ENCODE measurements at regions not wholly inside any gene's neighbourhood (a gene's known extent, or its start where the extent isn't known, plus 50 kb on each side); places are given as distances from the start of the nearest gene placed in this dataset.

- Histone ChIP-seq H3K4me3 (replicated peaks in 1 of 3; ENCODE audit: insufficient read depth in 1 of 3, low read depth in 1 of 3, low read length in 3 of 3) (no peak overlapping the region), H3K9me1 (replicated peaks; ENCODE audit: control insufficient read depth, extremely low read depth, insufficient read depth, low read length) (no peaks in the 10 kb centered on the region), H2AFZ (ENCODE audit: low read depth, low read length) (no peak overlapping the region), H3K27ac (ENCODE audit: insufficient read depth, low read depth, low read length) (no peak overlapping the region), H3K79me2 (ENCODE audit: control insufficient read depth, insufficient read depth, low read length) (no peaks in the 10 kb centered on the region), H3K27me3 (ENCODE audit: control insufficient read depth in 2 of 2, insufficient read depth in 2 of 2, low read length in 2 of 2) (no peaks in the 10 kb centered on the region), H3K9me3 (replicated peaks; ENCODE audit: control insufficient read depth, insufficient read depth, low read length) (no peaks in the 10 kb centered on the region), H3K9ac (replicated peaks; ENCODE audit: extremely low read depth, insufficient read depth, low read length) (no peak overlapping the region), H4K20me1 (replicated peaks; ENCODE audit: control insufficient read depth, extremely low read depth, insufficient read depth, low read length) (no peaks in the 10 kb centered on the region), H3K4me1 (ENCODE audit: control insufficient read depth, extremely low read depth, insufficient read depth, low read length) (no peaks in the 10 kb centered on the region), H3K36me3 (ENCODE audit: control insufficient read depth in 2 of 2, extremely low read depth in 1 of 2, insufficient read depth in 2 of 2, low read length in 2 of 2) (no peaks in the 10 kb centered on the region), H3K4me2 (ENCODE audit: insufficient read depth, low read length) (no peak overlapping the region)
- dilution Hi-C loops (cut with MboI; ENCODE audit: extremely low pct_ligation_motif_present, low sequenced_read_pairs), result no loop called here
- TF ChIP-seq MYC (IDR thresholded peaks at IDR 0.05; ENCODE audit: low read depth, low read length) (no peak), FOS (IDR thresholded peaks at IDR 0.05; ENCODE audit: borderline replicate concordance, insufficient read depth, low read length) (no peak), MAX (IDR thresholded peaks at IDR 0.05; ENCODE audit: insufficient read depth, insufficient read length) (no peak), CTCF (IDR thresholded peaks at IDR 0.05; ENCODE audit: extremely low read depth in 1 of 2, insufficient read depth in 1 of 2, low read depth in 1 of 2, low read length in 2 of 2) (no peak), EZH2 (IDR thresholded peaks at IDR 0.05; ENCODE audit: borderline replicate concordance, low read depth, low read length, severe bottlenecking) (no peak), POLR2AphosphoS5 (IDR thresholded peaks at IDR 0.05; ENCODE audit: insufficient read depth, low read depth, low read length) (no peak), POLR2A (IDR thresholded peaks at IDR 0.05; ENCODE audit: low read depth, low read length) (no peak), GATA2 (IDR thresholded peaks at IDR 0.05; ENCODE audit: insufficient read depth, insufficient read length, low read depth, low read length) (no peak), JUN (IDR thresholded peaks at IDR 0.05; ENCODE audit: borderline replicate concordance, insufficient read depth, insufficient read length, low read depth) (no peak)
- BruUV-seq (replicated peaks), result no TSS peak
- CTCF ChIA-PET, result interaction anchor here (1.4 to 3.3 kb wide), 2 partner anchors 109 to 372 kb away, joined by 3 to 72 read pairs; no protein-coding TSS in a partner anchor
- intact Hi-C loops (cut with micrococcal nuclease), result no loop called here
- POLR2A ChIA-PET, result no interaction called here
- no peak for DNase-seq (ENCODE audit: low read depth, low spot score)
- no peak for FAIRE-seq
Observed at GRCh38 chr5:174421408-174421805, 303.0 kb upstream of the MSX2 start.
